Hepatocyte (in vitro differentiated cells): ENCODE measurements at regions not wholly inside any gene's neighbourhood (a gene's known extent, or its start where the extent isn't known, plus 50 kb on each side); places are given as distances from the start of the nearest gene placed in this dataset.

Source experiments
- DNase-seq: peaks from one replicate; pipeline ENCODE4 v3.0.0-alpha.2; 2016; ENCODE audit warnings: low spot score
- H2AFZ ChIP-seq: fragments of 200-600 bp; sonication (generic); 2 replicates; pipeline ENCODE4 v1.6.0; 2016; ENCODE audit warnings: antibody characterized with exemption, mild to moderate bottlenecking
- H3K27ac ChIP-seq: fragments of 200-600 bp; sonication (generic); 2 replicates; pipeline ENCODE4 v1.5.1; 2016; ENCODE audit warnings: mild to moderate bottlenecking
- H3K27me3 ChIP-seq: fragments of 200-600 bp; sonication (generic); 2 replicates; pipeline ENCODE4 v1.6.1; 2016
- H3K36me3 ChIP-seq: fragments of 200-600 bp; sonication (generic); replicated peaks from 2 replicates; pipeline ENCODE4 v1.5.1; 2016; ENCODE audit warnings: low read depth; ENCODE audit not compliant: insufficient read depth
- H3K4me1 ChIP-seq: fragments of 200-600 bp; sonication (generic); 2 replicates; pipeline ENCODE4 v1.5.1; 2016; ENCODE audit warnings: mild to moderate bottlenecking, moderate library complexity; ENCODE audit not compliant: insufficient read depth
- H3K4me2 ChIP-seq: fragments of 200-600 bp; sonication (generic); 2 replicates; pipeline ENCODE4 v1.6.0; 2016
- H3K4me3 ChIP-seq: fragments of 200-600 bp; sonication (generic); 2 replicates; pipeline ENCODE4 v1.5.1; 2016; ENCODE audit warnings: mild to moderate bottlenecking
- H3K79me2 ChIP-seq: fragments of 200-600 bp; sonication (generic); 2 replicates; pipeline ENCODE4 v1.6.0; 2017; ENCODE audit warnings: mild to moderate bottlenecking
- H3K9me2 ChIP-seq: fragments of 200-600 bp; sonication (generic); replicated peaks from 2 replicates; pipeline ENCODE4 v1.6.0; 2017; ENCODE audit warnings: mild to moderate bottlenecking; ENCODE audit not compliant: insufficient read depth
- H3K9me3 ChIP-seq: fragments of 200-600 bp; sonication (generic); 2 replicates; pipeline ENCODE4 v1.5.1; 2016; ENCODE audit warnings: low read depth, mild to moderate bottlenecking
- H4K20me1 ChIP-seq: fragments of 200-600 bp; sonication (generic); 2 replicates; pipeline ENCODE4 v1.6.0; 2016; ENCODE audit warnings: mild to moderate bottlenecking; ENCODE audit not compliant: insufficient read depth, poor library complexity, severe bottlenecking
- EZH2 ChIP-seq: fragments of 200-600 bp; sonication (generic); IDR thresholded peaks from 2 replicates; pipeline ENCODE4 v1.6.1; 2016; ENCODE audit warnings: antibody characterized with exemption, mild to moderate bottlenecking, borderline replicate concordance
- EZH2phosphoT487 ChIP-seq: fragments of 200-600 bp; sonication (generic); IDR thresholded peaks from one replicate; pipeline ENCODE4 v1.6.1; 2018; ENCODE audit warnings: antibody characterized with exemption, mild to moderate bottlenecking, low read depth, moderate library complexity; ENCODE audit not compliant: unreplicated experiment, severe bottlenecking
- WGBS: methylation state at CpG from one replicate; pipeline ENCODE4 v1.1.6; 2016; ENCODE audit warnings: low lambda C conversion rate; ENCODE audit errors: missing lambda C conversion rate; 5-methylcytosine and 5-hydroxymethylcytosine counted together
- TF ChIP-seq, protein P1 (sequence below): fragments of 200-600 bp; sonication (generic); IDR thresholded peaks from 2 replicates; pipeline ENCODE4 v1.5.1; 2016; ENCODE audit warnings: antibody characterized with exemption, mild to moderate bottlenecking; ENCODE audit not compliant: poor library complexity

DNA sequence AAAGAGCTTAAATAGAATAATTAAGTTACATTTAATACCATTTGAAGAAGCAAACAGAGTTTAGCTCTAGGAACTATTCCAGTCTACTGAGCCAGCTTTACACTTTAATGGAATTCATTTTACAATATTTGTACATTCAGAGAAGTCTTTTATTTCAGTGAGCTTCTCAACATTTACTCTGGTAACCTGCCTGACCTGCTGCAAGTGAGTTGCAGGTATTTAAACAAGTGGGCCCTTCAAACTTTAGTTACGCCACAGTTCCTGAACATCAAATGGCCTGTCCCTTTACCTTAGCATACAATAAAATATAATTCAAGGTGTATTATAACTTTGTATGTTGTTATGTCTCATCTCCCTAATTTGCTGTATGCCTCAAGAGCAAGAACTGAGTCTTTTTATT lies 121.6 kb upstream of the SEMA3C start:
- H3K4me1 ChIP-seq, result no peaks in the 10 kb centered on the region
- H3K27ac ChIP-seq, result no peak overlapping the region
- TF ChIP-seq, protein P1, sequence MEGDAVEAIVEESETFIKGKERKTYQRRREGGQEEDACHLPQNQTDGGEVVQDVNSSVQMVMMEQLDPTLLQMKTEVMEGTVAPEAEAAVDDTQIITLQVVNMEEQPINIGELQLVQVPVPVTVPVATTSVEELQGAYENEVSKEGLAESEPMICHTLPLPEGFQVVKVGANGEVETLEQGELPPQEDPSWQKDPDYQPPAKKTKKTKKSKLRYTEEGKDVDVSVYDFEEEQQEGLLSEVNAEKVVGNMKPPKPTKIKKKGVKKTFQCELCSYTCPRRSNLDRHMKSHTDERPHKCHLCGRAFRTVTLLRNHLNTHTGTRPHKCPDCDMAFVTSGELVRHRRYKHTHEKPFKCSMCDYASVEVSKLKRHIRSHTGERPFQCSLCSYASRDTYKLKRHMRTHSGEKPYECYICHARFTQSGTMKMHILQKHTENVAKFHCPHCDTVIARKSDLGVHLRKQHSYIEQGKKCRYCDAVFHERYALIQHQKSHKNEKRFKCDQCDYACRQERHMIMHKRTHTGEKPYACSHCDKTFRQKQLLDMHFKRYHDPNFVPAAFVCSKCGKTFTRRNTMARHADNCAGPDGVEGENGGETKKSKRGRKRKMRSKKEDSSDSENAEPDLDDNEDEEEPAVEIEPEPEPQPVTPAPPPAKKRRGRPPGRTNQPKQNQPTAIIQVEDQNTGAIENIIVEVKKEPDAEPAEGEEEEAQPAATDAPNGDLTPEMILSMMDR, result no peak
- TF ChIP-seq EZH2phosphoT487 (no peak), EZH2 (no peak)
- no peak for DNase-seq
- H3K9me2 ChIP-seq, result no peaks in the 10 kb centered on the region
- no peak overlapping the region for H3K4me2 ChIP-seq
- no peaks in the 10 kb centered on the region for H3K27me3 ChIP-seq
- H2AFZ ChIP-seq, result no peak overlapping the region
- 81% methylated on average over 1 of the region's 1 CpG for WGBS
- no peak overlapping the region for H3K4me3 ChIP-seq
- H3K79me2 ChIP-seq, result no peaks in the 10 kb centered on the region
- no peaks in the 10 kb centered on the region for H4K20me1 ChIP-seq
- H3K36me3 ChIP-seq, result no peaks in the 10 kb centered on the region
- H3K9me3 ChIP-seq, result no peaks in the 10 kb centered on the region

DNA sequence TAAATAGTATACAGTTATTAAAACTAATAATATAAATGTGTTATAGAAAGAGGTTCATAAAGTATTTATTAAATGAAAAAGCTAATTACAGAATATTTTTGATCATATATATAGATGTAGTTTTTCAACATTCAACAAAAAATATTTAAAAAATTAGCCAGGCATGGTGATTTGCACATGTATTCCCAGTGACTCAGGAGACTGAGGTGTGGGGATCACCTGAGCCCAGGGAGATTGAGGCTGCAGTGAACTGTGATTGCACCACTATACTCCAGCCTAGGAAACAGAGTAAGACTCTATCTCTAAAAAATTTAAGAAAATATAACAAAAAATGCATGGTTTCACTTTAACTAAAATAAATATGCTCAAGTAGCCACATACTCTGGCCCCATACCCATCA lies 118.0 kb upstream of the SEMA3C start:
- H3K4me1 ChIP-seq, result no peaks in the 10 kb centered on the region
- no peak overlapping the region for H3K4me3 ChIP-seq
- H3K27ac ChIP-seq, result no peak overlapping the region
- H3K4me2 ChIP-seq, result no peak overlapping the region
- no peaks in the 10 kb centered on the region for H3K9me3 ChIP-seq
- no peak overlapping the region for H2AFZ ChIP-seq
- no peak for DNase-seq
- H4K20me1 ChIP-seq, result no peaks in the 10 kb centered on the region
- no peaks in the 10 kb centered on the region for H3K79me2 ChIP-seq
- H3K9me2 ChIP-seq, result no peaks in the 10 kb centered on the region
- no peaks in the 10 kb centered on the region for H3K36me3 ChIP-seq
- TF ChIP-seq EZH2phosphoT487, result no peak
- TF ChIP-seq, protein P1, result no peak
- no peak for TF ChIP-seq EZH2
- no peaks in the 10 kb centered on the region for H3K27me3 ChIP-seq

GRCh38 chr7:81036057-81036456 lies 117.2 kb upstream of the SEMA3C start:
- no peaks in the 10 kb centered on the region for H3K4me1 ChIP-seq
- TF ChIP-seq EZH2phosphoT487 (no peak), EZH2 (no peak)
- TF ChIP-seq, protein P1, result no peak
- no peaks in the 10 kb centered on the region for H3K27me3 ChIP-seq
- no peaks in the 10 kb centered on the region for H3K79me2 ChIP-seq
- H3K36me3 ChIP-seq, result no peaks in the 10 kb centered on the region
- WGBS, result 80% methylated on average over 5 of the region's 5 CpGs
- no peak for DNase-seq
- H3K4me3 ChIP-seq, result no peak overlapping the region
- H3K9me3 ChIP-seq, result no peaks in the 10 kb centered on the region
- H4K20me1 ChIP-seq, result no peaks in the 10 kb centered on the region
- no peak overlapping the region for H2AFZ ChIP-seq
- H3K4me2 ChIP-seq, result no peak overlapping the region
- no peaks in the 10 kb centered on the region for H3K9me2 ChIP-seq
- no peak overlapping the region for H3K27ac ChIP-seq

- H3K9me2 ChIP-seq, result no peaks in the 10 kb centered on the region
- H4K20me1 ChIP-seq, result no peaks in the 10 kb centered on the region
- H3K27ac ChIP-seq, result no peak overlapping the region
- no peak overlapping the region for H3K4me3 ChIP-seq
- H3K4me2 ChIP-seq, result no peak overlapping the region
- H3K27me3 ChIP-seq, result no peaks in the 10 kb centered on the region
- WGBS, result 81% methylated on average over 3 of the region's 3 CpGs
- no peak overlapping the region for H2AFZ ChIP-seq
- no peaks in the 10 kb centered on the region for H3K36me3 ChIP-seq
- no peak for DNase-seq
- H3K79me2 ChIP-seq, result no peaks in the 10 kb centered on the region
- H3K9me3 ChIP-seq, result no peaks in the 10 kb centered on the region
- TF ChIP-seq, protein P1, result no peak
- TF ChIP-seq EZH2phosphoT487 (no peak), EZH2 (no peak)
- H3K4me1 ChIP-seq, result no peaks in the 10 kb centered on the region
Measured at GRCh38 chr7:81031996-81032395, 113.1 kb upstream of the SEMA3C start.
